Brain microvascular endothelial cell (primary cell): ENCODE measurements at regions not wholly inside any gene's neighbourhood (a gene's known extent, or its start where the extent isn't known, plus 50 kb on each side); places are given as distances from the start of the nearest gene placed in this dataset.

Source experiments
- DNase-seq: peaks from one replicate; pipeline ENCODE4 v3.0.0-alpha.2; 2020
- H3K27ac ChIP-seq: fragments of 250-450 bp; sonication (Bioruptor Pico); 2 replicates; pipeline ENCODE4 v1.5.1; 2020; ENCODE audit warnings: mild to moderate bottlenecking, moderate library complexity
- H3K27me3 ChIP-seq: fragments of 250-450 bp; sonication (Bioruptor Pico); replicated peaks from 2 replicates; pipeline ENCODE4 v1.5.1; 2020; ENCODE audit warnings: mild to moderate bottlenecking
- H3K36me3 ChIP-seq: fragments of 250-450 bp; sonication (Bioruptor Pico); replicated peaks from 2 replicates; pipeline ENCODE4 v1.5.1; 2020; ENCODE audit warnings: mild to moderate bottlenecking
- H3K4me3 ChIP-seq: 2 replicates; pipeline ENCODE4 v1.5.1; 2011; ENCODE audit warnings: low read depth, mild to moderate bottlenecking, control low read depth, low read length, moderate library complexity
- in situ Hi-C: cut with HindIII; loops from 2 replicates; pipeline ENCODE4 v1.10.0; 2017; ENCODE audit warnings: low sequenced_read_pairs, low pct_ligation_motif_present
- TF ChIP-seq, protein P1 (sequence below): IDR thresholded peaks from 2 replicates; pipeline ENCODE4 v1.5.1; 2011; ENCODE audit warnings: low read depth, mild to moderate bottlenecking, moderate library complexity, low read length, control low read depth, inconsistent platforms; ENCODE audit errors: missing control alignments

DNA sequence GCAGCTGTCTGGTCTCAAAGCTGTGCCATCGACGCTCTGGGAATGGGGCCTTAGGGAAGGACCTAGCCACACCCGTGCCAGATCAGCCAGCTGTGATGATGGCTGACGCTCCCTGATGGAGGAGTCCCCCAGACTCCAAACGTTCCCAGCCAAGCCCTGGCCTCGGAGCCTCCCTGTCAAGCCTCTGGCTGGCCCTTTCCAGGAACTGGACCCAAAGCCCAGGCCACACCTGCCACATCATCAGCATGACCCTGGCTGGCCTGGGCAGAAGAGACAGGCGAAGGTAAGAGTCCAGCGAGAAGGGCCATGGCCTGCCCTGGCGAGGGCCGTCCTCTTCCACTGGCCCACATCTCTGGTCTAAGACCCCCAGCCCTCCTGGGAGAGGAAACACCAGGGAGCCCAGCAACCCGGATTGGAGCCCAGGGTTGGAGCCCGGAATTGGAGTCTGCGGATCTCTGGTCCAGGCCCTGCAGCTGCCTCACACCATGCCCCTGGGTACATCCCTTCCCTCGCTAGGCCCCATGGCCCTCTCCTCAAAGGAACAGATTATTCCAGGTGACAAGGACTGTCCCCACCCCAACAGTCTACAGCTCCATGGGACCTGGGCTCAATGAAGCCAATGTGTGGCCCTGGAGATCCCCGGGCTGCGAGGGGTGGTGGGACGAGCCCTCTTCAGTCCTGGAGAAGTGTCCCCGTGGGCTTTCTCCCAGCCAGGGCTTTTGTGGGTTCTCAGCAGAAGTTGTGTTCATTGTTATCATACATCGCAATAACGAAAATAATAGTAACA, 105.1 kb upstream of the TNRC6C start:
- Histone ChIP-seq H3K4me3 (no peak overlapping the region), H3K27me3 (no peaks in the 10 kb centered on the region), H3K36me3 (no peaks in the 10 kb centered on the region), H3K27ac (no peak overlapping the region)
- TF ChIP-seq, protein P1, sequence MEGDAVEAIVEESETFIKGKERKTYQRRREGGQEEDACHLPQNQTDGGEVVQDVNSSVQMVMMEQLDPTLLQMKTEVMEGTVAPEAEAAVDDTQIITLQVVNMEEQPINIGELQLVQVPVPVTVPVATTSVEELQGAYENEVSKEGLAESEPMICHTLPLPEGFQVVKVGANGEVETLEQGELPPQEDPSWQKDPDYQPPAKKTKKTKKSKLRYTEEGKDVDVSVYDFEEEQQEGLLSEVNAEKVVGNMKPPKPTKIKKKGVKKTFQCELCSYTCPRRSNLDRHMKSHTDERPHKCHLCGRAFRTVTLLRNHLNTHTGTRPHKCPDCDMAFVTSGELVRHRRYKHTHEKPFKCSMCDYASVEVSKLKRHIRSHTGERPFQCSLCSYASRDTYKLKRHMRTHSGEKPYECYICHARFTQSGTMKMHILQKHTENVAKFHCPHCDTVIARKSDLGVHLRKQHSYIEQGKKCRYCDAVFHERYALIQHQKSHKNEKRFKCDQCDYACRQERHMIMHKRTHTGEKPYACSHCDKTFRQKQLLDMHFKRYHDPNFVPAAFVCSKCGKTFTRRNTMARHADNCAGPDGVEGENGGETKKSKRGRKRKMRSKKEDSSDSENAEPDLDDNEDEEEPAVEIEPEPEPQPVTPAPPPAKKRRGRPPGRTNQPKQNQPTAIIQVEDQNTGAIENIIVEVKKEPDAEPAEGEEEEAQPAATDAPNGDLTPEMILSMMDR = no peak
- DNase-seq = no peak
- in situ Hi-C loops = no loop called here

DNA sequence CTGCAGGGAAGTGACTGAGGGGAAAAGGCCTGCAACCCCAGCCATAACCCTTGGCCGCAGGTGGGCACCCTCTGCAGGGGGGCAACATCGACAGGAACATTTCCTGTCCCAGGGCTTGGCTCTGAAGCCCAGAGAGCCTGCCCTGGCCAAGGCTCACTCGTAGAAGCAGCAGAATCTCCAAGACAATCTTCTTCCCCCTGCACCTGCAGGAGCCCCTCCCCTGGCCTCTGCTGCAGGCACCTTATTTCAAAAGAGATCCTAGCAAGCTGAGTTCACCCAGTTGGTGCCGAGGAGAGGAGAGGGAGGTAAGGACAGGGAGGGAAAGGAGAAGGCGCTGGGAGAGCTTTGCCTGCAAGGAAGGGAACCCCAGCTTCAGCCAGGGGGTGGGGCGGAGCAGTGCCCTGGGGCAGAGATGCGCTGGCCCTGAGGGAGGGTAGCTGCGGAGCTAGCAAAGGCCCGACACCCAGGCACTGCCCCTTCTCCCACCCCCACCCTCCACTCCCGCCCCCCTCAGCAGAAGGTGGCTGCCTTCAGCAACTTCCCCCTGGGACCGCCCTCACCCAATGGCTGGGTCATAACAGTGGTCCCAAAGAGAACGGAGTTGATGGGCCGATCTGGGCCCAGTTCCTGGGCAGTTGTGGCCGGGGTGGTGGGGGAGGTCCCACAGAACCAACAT, 104.3 kb upstream of the TNRC6C start:
- in situ Hi-C loops = no loop called here

DNA sequence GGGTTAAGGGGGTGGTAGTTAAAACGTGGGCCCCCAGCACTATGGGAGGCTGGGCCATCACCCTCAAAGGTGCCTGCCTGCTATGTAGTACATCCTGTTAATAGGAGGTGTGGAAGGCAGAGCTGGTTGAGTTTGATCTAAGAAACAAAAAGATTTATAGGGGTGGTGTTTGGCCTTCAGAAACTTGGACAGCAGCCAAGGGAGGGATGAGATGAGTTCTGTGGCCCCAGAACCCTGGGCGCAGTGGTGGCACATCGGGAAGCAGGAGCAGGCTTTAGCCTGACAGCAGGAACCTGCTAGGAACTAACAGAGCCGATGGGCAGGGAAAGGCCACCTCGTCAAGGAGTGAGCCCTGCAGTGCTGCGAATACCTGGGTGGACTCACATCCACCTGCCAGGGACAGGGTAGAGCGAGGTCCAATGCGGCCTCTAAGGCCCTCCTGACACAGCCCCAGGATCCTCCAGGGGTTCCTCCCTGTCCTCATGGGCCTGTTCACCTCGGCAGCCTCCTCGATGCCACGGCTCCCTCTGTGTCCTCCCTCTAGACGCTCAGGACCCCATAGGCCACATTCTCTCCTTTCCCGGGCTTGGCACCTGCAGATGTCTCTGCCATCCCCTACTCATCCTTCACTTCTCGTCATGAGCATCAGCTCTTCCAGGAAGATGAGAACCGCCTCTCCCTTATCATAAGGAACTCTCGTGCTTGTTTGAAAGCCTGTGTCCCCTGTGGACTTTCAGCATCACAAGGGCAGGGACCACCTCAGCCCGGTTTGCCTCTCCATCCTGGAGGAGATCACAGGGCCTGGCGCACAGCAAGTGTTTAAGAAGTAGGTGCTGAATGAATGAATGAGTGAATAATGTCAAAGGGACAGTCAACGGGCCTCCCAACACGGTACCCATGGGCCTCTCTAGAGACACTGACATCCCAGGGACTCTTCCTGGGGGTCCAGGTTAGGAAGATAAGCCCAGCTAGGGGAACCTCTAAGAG, 103.5 kb upstream of the TNRC6C start:
- Histone ChIP-seq H3K36me3 (no peaks in the 10 kb centered on the region), H3K4me3 (no peak overlapping the region), H3K27ac (no peak overlapping the region), H3K27me3 (peaks cover 3% of the 10 kb centered on the region)
- no peak for DNase-seq
- in situ Hi-C loops = no loop called here
- TF ChIP-seq, protein P1 = no peak

More for the DNA sequence above, 104.3 kb upstream of the TNRC6C start:
- TF ChIP-seq, protein P1 = no peak
- no peaks in the 10 kb centered on the region for H3K36me3 ChIP-seq
- DNase-seq = no peak
- no peak overlapping the region for H3K4me3 ChIP-seq
- peaks cover under 1% of the 10 kb centered on the region for H3K27me3 ChIP-seq
- no peak overlapping the region for H3K27ac ChIP-seq

DNA sequence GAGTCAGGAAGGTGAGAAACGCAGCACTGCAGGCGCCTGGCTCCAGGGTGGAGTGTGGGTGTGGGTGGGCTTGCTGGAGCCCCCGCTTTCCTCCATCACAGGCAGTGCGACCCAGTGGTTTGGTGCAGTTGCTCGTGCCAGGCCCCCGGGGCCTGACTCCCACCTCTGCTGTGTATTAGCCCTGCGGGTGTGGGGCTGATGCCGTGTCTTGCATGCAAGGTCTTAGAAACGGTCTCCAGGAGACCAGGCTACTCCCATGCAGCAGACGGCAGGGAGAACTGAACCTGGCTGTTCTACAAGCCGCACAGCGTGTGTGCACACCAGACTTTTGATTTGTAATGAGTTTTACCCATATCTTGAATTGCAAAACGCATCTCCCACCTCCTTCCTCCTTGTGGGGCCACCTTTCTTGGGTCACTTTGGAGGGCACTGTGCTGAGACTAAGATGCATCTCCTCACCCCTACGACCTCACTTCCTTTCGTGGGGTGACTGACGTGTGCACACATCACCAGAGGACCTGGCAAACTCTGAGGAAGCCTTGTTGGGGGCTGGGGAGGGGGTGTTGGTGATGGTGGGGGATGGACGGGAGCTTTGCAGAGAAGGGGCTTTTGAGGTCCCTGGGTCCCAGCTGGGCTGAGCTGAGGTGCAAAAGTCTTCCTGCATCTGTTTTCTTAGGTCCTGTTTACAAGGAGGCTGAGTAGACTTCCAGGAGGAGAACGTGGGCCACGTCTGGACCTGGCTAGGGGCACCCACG, 101.8 kb upstream of the TNRC6C start:
- Histone ChIP-seq H3K27me3 (peaks cover 3% of the 10 kb centered on the region), H3K36me3 (no peaks in the 10 kb centered on the region), H3K4me3 (no peak overlapping the region), H3K27ac (no peak overlapping the region)
- no peak for DNase-seq
- in situ Hi-C loops = no loop called here
- TF ChIP-seq, protein P1 = no peak

DNA sequence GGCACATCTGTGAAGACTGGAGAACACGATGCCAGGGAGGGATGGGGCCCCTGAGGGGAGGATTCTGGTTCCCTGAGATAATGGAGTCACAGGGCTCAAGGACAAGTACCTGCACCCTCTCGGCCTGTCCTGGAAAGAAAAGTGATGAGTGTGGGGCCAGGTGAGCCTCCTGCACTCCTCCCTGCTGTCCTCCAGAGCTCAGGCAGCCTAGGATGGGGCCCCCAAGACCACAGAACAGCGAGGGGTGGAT, 101.3 kb upstream of the TNRC6C start:
- DNase-seq = no peak
- H3K4me3 ChIP-seq = no peak overlapping the region
- in situ Hi-C loops = no loop called here
- no peak overlapping the region for H3K27ac ChIP-seq
- H3K27me3 ChIP-seq = peaks cover 3% of the 10 kb centered on the region
- TF ChIP-seq, protein P1 = no peak
- no peaks in the 10 kb centered on the region for H3K36me3 ChIP-seq
